IPS DF 4.7 (cell line): ENCODE measurements at regions not wholly inside any gene's neighbourhood (a gene's known extent, or its start where the extent isn't known, plus 50 kb on each side); places are given as distances from the start of the nearest gene placed in this dataset.
"Not testable (repeated sequence)": the region's sequence is repeated elsewhere in the genome, so short reads cannot be mapped to it uniquely, and the experiment has no call there.

Experiments used
- DNase-seq: peaks from one replicate; pipeline ENCODE4 v3.0.0-alpha.2; 2013; ENCODE audit warnings: low spot score; ENCODE audit errors: extremely low read depth

DNA sequence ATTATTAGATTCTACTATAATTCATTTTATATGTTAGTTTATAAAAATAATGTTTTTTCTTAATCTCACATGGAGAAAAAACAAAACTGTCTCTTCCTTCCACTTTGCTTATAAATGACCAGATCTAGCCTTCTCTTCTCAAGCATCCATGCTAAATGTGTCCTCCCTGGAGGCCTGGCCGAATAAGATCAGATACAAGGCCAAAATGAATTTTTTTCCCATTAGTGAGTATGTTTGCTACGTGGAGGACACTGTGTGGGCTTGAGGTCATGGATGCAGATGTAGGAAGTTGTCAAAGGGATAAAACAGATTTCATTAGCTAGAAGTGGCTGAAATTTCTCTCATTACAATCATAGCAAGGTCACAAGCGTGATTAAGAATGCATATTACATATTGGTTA is 1244.9 kb upstream of the SEL1L start:
- DNase-seq, result no peak

DNA sequence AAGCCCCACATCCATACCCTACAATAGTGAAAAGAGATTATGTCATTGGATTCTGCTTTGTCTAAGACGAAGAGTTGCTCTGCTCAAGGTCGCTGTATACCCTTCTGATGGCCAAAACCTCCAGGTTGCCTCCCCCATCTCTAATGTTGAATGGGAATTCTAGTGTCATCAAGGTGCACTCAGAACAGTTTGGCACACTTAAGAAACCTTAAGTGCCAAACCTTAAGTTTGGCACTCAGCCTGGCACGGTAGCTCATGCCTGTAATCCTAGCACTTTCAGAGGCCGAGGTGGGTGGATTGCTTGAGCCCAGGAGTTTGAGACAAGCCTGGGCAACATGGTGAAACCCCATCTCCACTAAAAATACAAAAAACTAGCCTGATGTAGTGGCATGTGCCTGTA is 1245.6 kb upstream of the SEL1L start:
- no peak for DNase-seq

DNA sequence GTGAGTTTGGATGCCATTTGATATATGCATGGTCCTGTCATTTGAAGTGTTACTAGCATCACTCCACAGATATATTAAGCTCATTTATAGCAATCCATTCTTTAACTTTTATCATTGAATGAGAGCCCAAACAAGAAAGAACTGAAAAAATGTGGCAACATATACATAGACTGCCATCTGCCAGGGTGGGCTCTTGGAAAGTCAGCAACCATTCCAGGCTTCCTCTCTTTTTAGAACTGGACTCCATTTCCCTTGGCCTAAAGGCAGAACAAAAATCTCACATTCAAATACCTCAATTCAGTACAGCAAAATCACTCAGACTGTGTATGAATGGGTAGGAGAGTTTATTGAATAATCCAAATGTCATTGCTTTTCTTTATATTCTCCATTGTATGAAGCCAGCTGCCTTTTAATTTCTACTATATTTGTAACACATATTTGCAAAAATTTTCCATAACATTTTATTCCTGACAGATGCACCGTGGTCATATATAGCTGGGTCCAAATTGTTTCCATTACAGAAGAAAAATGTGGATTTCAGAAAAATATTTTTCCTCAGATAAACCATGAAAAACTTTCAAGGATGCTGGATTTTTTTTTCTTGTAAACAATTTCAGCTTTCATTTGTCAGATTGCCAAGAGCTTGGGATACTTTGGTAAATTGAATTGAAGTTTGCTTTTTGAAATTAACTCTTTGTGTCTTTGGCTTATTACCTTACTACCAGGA is 1252.3 kb upstream of the SEL1L start:
- no peak for DNase-seq

DNA sequence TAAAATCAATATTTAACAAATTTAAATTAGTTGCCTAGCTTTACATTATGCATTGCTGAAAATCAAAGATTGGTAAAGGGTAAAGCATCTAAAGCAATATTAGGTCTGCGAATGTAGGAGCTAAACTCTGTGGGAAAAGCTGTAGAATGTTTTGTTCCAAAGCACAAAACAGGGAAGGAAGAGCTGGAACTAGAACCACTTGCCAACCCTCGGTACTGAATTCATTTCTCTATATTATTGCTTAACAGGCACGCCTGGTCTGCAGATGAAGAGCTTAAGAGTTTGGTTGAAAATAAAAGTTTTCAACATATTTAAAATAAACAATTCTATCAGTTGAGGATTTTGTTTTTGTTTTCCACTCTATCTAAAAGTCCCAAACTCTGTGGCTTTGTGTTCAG is 1252.8 kb upstream of the SEL1L start:
- no peak for DNase-seq

DNA sequence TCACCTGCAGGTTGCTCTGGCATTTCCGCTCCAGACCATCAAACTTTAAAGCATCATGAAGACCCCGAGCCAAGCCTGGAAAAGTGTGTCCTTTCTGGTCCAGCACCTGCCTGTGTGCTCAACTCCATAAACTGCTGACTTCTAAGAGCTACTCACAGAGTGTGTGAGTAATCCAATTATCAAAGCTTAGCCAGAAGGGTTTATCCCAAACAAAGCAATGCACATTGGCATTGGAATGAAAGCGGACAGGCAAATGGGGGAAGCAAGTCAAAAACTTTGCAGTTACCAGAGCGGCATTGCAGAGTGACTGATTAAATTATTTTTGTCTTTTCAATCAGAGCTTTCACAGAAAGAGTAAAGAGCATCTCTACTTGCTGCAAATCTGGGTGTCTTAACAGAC is 1262.4 kb upstream of the SEL1L start:
- DNase-seq, result no peak

DNA sequence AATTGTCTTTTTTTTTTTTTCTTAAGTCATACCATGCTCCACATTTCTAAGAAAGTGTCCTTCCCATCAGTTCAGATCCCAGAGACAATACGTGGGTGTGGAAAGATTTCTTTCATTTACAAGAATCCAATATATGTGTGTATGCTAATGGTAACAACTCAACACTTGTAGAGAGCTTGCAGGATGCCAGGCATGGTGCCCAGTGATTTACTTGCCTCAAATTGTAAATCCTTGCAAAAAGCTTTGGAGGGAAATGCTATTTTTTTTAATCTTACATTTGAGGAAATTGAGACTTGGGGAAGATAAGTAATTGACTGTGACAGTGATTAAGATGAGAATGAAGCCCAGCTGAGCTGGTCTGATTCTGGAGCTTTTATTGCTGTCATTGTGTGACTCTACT is 1264.6 kb upstream of the SEL1L start:
- DNase-seq, result no peak

DNA sequence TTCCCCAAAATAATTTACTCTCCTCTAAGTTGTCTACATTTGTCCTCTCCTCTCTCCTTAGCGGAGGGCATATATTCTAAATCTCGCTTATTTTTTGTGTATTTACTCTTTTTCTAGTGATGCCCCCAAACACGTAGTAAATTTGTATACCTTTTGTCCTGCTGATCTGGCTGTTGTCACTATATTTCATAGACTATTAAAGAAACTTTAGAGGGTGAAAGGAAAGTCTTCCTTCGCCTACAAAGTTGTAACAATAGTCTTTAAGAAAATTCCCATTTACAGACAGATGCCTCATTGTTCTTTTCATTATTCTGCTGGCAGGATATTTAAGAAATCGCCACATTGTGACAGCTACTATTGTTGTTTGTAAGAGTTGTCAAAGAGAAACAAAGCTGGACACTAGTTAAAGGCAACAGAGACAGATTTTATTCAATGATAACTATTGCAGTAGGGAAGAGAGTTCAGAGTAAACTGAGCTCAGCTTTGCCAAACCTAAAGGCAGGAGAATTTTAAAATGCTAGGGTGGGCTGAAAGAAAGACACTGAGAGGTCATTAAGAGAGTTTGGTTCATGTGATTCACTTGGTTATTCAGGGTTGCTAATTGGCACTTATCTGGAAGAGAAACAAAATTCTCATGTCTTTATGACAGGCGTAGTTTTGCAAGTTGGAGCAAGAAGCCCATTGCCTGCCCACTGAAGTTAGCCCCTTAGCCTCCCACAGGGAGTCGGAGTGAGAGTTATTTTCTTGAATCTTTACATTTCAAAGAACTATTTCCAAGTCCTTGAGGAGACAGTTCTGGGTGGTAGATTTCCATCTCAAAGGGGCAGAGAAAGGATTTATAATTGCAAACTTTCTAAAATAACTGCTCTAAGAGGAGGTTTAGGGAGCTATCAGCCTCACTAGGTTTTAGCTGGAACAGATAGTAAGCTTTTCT is 1272.5 kb upstream of the SEL1L start:
- DNase-seq, result peak; percentile 5

DNA sequence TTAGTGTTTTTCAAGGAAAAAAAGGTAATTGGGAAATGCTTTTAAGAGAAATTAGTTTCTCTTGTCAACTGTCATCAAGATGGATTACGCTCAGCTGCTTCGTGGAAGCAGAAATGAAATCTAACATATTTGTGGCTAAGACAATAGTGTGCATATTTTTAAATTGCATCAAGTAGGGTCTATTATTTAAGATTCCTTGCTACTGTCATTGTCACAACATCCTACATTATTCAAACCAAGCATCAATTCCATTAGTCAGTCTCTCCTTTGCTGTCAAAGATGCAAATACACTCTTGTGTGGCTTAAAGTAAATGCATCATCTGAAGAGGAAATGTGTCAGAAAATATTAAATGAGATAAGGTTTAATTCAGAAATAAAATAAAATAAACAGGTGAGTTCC is 1277.6 kb upstream of the SEL1L start:
- no peak for DNase-seq

DNA sequence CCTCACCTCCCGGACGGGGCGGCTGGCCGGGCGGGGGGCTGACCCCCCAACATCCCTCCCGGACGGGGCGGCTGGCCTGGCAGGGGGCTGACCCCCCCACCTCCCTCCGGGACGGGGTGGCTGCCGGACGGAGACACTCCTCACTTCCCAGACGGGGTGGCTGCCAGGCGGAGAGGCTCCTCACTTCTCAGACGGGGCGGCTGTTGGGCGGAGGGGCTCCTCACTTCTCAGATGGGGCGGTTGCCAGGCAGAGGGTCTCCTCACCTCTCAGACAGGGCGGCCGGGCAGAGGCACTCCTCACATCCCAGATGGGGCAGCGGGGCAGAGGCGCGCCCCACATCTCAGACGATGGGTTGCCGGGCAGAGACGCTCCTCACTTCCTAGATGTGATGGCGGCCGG is 1280.7 kb upstream of the SEL1L start:
- DNase-seq, result not testable (repeated sequence)

DNA sequence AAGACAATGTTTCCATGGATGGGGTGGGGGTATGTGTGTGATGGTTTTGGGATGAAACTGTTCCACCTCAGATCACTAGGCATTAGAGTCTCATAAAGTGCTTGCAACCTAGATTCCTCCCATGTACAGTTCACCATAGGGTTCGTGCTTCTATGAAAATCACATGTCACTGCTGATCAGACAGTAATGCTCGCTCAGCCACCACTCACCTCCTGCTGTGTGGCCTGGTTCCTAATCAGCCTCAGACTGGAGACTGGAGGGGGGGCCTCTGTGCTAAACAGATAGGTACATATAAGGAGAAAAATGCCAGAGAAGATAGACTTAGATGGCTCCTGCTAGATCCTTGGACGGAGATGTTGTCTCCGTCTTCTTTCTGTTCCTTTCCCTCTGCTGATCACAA is 1296.9 kb upstream of the SEL1L start:
- DNase-seq, result no peak

DNA sequence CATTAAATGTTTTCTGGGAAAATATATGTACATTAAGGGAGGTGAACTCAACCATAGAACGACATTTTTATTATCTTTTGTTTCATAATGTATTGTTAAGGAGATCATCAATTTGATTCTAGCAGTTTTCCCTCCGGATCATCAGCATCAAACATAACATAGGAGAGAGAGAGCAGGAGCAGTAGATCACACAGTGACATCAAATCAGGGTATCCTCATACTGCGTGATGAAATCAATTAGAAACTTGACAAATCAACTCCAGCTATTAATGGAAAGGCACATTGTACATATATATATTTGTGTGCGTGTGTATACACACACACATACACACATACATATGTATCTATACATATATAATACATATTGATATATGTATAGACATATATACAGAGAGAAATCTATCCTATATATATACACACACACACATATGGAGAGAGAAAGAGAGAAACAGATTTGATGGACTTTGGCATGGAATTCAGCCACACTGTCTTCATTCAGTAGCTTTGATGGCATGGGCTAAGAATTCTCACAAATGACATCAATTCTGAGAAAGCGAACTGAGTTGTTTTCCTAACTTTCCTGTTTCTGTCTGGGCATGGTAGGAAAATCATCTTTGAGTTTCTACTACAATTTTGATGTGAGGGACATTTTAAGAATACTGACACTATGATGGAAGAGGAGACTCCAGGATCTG is 1302.8 kb upstream of the SEL1L start:
- DNase-seq, result no peak

DNA sequence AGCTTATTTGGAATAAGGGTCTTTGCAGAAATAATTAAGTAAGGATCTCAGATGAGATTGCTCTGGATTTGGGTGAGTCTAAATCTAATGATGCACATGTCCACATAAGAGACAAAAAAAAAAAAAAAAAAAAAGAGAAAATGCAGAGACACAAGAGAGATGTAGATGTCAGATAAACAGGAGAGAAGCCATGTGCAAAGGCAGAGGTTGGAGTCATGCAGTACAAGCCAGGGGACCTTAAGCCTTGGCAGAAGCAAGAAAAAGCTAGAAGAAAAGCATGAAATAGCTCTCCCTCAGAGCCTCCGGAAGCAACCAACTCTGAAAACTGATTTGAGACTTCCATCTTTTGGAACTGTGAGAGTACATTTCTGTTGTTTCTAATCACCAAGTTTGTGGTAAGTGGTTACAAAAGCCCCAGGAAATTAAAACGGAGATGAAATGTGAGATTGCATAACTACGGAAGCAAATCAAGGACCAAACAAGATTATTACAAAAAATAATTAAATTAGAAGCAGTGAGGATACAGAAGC is 1304.0 kb upstream of the SEL1L start:
- DNase-seq, result no peak

DNA sequence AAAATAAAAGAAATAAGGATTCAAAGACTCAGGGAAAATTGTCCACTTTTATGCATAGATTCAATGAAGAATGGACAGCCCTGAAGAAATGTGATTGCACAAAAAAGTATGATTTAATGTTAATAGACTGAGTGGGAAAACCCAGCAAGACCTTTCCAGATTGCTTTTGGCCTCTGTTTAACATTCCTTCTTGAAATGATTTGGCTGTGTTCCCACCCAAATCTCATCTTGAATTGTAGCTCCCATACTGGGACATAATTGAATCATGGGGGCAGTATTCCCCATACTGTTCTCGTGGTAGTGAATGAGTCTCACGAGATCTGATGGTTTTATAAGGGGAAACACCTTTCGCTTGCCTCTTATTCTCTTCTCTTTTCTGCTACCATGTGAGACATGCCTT is 1316.9 kb upstream of the SEL1L start:
- DNase-seq, result no peak

DNA sequence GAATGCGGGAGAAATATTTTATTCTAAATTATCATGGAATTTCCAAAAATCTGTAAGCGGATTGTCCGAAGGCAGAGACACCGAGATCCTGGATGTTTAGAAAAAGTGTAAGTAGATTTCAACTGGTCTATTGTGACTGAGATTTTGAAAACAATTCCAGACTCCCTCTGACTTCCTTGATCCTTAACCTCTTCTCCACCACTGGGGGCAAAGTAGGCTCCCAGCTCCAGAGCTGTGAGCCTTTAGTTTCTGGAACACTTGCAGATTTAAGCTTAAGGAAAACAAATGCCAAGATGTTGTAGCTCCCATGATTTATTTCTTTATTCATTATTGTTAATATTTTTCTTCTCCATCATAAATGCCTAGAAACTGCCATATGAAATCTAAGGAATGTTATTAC is 1320.5 kb upstream of the SEL1L start:
- DNase-seq, result no peak

DNA sequence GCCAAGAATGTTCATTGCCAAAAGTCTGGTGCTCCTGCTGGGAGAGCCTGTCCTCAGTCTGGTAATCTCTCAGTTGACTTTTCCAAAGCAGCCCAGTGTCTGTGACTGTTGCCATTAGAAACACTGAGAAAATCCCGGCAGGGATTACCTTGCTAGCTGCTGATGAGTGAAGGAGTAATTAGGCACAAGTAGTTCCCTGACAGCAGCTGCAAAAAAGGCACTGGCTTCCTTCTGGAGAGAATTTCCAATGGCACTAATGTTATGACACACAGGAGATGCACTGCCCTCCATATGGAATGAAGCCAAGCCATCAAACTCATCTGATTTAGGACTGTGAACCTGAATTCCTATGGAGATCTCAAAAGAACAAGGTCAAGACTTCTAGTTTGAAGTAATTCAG is 1321.2 kb upstream of the SEL1L start:
- DNase-seq, result no peak

DNA sequence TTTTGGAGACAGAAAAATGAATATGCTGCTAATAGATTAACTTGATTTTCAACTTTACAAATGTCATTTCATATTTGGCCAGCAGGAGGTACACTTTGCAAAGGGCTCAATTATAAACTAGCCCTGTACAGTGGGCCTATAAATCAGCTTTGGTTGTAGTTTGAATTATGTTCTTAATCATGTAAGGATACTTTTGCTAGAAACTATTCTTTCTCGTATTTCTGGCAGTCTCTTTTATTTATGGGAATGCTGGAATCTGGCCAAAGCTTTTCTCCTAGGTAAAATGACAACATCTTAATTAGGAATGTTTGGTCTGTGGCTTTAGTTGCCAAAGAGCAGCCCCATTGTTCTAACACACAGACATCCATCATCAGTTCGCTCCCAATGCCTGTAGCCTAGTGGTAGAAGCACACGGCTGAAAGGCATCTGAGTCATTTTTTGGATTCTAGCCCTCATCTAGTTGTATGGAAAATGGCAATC is 1322.3 kb upstream of the SEL1L start:
- no peak for DNase-seq

DNA sequence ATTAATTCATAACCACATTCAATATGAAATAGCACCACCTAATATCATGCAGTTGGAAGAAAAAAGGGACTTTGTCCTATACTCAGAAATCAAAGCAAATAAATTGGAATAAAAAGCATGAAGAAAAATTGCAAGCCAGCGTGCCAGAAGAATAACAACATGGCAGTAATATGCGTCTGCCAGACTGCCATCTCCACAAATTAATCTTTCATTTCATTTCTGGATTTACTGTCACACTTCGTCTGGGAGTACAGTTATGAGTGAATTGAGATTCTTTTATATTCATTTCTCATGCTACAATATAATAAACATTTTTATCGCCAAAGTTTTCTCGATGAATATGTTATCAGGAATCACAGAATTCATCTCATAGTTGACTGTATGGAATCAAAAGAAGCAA is 1327.7 kb upstream of the SEL1L start:
- no peak for DNase-seq

DNA sequence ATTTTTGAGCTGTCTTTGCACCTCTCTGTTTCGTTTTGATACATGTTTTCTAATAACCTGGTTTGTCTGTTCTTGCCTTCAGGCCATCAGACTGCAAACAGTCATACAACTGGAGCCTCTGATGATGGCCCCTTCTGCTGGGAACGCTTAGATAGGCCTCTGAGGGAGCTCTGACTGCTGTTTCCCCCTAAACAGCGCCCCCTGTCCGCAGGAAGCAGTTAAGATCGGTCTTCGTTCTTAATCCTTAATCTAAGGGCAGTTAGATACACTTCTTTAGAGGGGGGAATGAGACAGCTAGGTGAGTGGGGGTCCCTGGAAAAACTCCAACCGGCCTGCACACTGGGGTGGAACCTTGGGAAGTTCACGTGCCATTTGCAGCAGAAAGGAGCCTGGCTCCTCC is 1338.8 kb upstream of the SEL1L start:
- DNase-seq, result no peak

DNA sequence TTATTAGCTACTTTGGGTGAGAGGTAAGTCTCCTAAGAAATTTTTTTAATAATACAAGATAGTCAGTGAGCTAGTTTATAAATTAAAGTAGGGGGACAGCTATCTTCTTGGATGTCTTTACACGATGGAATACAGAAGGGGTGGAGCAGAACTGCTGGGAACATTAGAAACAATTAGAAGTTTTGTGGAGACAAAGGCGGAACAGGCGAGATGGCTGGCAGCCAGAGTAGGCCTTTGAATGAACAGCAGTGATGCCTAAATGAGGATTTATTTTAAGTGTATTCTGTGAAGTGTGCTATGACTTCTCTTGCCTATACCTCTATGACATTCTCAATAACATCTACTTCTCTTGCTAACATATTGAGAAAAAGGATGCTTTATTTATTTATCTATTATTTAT is 1345.3 kb upstream of the SEL1L start:
- no peak for DNase-seq

DNA sequence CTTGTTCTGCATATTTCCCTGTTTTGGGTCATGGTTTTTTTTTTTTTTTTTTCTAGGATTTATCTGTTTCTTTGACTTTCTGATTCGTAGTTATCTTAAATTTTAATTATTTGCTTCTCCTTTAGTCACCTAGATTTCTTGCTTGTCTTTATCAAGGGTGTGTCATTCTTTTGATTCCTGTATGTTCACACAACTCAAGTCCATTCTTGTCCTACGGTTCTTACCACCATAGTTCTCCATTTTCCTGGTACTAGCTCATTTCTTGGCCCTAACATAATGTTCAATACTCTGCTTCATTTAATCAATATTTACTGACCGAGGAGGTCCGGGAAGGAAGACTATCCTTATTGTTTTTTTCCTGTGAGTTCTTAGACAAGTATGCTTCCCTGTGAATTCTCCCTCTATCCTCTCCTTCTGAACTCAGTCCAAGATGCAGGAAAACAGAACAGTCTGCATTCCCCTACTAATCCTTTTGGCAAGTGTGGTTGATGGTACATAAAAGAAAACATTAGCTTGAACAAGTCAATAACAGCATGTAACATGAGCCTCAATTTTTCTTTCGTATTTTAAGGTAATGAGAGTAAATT is 1346.4 kb upstream of the SEL1L start:
- no peak for DNase-seq

DNA sequence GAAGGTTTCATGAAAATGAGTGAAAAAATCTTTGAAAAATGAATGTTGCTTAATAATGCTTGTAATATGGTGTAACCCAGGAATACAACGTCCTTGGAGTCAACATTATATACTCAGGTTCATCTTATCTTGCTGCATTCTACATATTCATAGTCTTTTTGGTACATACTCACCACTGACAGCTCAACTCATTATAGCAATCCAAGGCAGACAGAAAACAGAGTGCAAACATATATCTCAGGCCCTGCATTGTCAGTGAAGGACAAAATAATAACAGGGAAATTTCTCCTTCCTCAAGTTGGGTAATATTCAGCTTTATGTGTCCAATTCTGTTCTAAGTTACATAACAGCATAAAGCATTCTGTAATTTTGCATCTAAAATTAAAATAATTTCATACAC is 1353.0 kb upstream of the SEL1L start:
- DNase-seq, result no peak
